ENCODE measurements at regions not wholly inside any gene's neighbourhood (a gene's known extent, or its start where the extent isn't known, plus 50 kb on each side); places are given as distances from the start of the nearest gene placed in this dataset.

DNA sequence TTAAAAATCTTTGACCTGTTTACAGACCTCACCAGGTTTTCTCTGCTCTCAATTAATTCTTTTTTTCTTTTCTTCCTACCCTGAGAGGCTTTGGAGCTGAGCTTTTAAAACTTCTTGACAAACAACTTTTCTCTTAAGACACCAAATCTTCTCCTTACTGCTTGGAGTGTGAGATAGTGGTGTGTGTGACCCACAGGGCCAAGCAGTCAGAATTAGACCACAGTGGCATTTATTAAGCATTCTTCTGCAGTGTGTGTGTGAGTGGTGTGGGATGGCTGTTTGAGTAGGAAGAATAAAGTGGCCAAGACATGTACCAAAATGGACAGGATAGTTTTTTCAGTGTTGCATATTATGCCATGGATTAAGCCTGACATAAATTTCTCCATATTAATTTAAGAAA, 665.1 kb downstream of the RAPGEF2 start:
- TF ChIP-seq, protein P1, sequence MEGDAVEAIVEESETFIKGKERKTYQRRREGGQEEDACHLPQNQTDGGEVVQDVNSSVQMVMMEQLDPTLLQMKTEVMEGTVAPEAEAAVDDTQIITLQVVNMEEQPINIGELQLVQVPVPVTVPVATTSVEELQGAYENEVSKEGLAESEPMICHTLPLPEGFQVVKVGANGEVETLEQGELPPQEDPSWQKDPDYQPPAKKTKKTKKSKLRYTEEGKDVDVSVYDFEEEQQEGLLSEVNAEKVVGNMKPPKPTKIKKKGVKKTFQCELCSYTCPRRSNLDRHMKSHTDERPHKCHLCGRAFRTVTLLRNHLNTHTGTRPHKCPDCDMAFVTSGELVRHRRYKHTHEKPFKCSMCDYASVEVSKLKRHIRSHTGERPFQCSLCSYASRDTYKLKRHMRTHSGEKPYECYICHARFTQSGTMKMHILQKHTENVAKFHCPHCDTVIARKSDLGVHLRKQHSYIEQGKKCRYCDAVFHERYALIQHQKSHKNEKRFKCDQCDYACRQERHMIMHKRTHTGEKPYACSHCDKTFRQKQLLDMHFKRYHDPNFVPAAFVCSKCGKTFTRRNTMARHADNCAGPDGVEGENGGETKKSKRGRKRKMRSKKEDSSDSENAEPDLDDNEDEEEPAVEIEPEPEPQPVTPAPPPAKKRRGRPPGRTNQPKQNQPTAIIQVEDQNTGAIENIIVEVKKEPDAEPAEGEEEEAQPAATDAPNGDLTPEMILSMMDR (IDR thresholded peaks at IDR 0.05; ENCODE audit: insufficient read depth, low read length): no peak
- no peak for DNase-seq (ENCODE audit: low read depth)
- no peak overlapping the region for H3K4me3 ChIP-seq (ENCODE audit: low read depth, low read length)

DNA sequence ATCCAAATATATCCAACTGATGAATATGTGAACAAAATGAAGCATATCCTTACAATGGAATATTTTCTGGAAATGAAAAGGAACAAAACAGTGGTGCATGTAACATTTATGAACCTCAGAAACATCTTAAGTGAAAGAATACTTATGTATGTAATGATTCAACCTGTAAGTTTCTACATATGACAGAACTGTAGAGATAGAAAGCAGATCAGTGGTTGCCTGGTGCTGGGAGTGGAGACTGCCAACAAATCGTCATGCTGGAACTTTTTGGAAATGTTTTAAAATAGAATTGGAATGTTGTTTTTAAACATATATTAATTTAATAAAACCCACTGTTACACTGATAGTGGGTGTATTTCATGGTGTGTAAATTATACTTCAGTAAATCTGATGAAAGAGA, 667.5 kb downstream of the RAPGEF2 start:
- H3K4me3 ChIP-seq (ENCODE audit: low read depth, low read length): no peak overlapping the region
- TF ChIP-seq, protein P1 (IDR thresholded peaks at IDR 0.05; ENCODE audit: insufficient read depth, low read length): no peak
- no peak for DNase-seq (ENCODE audit: low read depth)

DNA sequence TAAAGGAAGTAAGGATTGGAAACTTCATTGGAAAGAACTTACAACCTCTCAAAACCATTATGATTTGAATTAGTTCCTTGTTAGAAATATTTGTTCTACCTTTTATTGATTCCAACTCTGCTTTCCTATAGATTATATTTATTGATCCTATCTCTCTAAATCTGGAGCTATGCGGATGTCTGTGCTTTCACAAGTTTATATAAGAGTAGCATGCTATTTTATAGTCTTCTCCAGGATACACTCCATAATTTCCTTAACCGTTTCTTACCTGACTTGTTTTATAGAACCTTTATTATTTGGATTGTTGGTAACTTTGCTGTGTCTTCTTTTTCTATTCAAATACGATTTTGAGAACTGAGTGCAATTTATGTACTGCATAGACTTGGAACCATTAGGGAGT, 668.1 kb downstream of the RAPGEF2 start:
- DNase-seq (ENCODE audit: low read depth): no peak
- TF ChIP-seq, protein P1 (IDR thresholded peaks at IDR 0.05; ENCODE audit: insufficient read depth, low read length): no peak
- H3K4me3 ChIP-seq (ENCODE audit: low read depth, low read length): no peak overlapping the region

DNA sequence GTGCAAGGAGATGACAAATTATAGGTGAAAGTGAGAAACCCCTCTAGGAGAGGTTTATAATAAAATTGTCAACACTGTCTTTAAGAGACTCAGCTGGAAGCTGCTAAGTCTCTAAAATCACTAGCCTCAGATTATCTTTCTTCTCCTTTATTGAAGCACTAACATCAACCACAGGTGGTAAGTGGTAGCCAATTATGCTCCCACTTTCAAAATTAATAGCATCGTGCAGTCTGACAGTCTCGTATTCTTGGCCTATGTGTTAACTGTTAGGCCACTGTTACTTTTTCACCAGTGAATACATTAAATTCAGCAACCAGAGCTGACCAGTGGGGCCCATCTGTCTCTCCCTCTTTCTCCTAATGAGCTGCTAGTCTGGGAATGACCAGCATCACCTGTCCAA, 674.1 kb downstream of the RAPGEF2 start:
- TF ChIP-seq, protein P1 (IDR thresholded peaks at IDR 0.05; ENCODE audit: insufficient read depth, low read length): no peak
- no peak for DNase-seq (ENCODE audit: low read depth)
- no peak overlapping the region for H3K4me3 ChIP-seq (ENCODE audit: low read depth, low read length)

DNA sequence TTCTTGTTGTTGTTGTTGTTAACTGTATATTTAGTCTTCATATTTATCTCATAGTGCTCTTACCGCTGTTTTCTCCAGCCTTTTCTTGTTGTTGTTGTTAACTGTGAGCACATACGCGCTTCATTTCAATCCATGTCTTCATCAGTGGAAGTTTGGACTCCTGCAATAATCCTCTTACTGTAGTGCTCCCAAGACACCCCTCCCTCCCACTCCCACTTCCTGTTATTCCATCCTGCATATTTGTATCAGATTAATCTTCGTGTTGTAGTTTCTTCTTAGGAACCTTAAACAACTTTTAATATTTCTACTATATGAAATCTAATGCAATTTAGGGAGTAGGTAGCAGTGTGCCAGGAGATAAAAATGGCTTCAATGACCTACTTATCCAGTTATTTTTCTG, 674.8 kb downstream of the RAPGEF2 start:
- DNase-seq (ENCODE audit: low read depth): no peak
- TF ChIP-seq, protein P1 (IDR thresholded peaks at IDR 0.05; ENCODE audit: insufficient read depth, low read length): no peak
- no peak overlapping the region for H3K4me3 ChIP-seq (ENCODE audit: low read depth, low read length)

DNA sequence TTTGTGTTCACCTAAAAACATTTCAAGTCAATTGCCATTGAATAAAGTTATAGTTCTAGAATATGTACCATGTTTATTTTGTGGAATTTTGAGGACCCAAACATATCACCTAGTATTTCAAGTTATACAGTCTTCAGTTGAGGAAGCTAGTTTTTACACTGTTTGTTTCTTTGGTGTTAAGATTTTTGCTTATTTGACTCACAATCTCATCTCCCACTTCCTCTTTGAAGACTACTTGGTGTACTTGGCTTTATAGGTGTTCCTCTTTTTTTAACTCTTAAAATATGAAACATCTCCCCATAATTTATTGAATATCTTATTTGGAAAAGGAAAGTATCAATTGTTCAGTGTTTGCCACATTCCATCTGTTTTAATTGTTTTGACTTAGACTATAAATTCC, 675.4 kb downstream of the RAPGEF2 start:
- TF ChIP-seq, protein P1 (IDR thresholded peaks at IDR 0.05; ENCODE audit: insufficient read depth, low read length): no peak
- no peak overlapping the region for H3K4me3 ChIP-seq (ENCODE audit: low read depth, low read length)
- no peak for DNase-seq (ENCODE audit: low read depth)

DNA sequence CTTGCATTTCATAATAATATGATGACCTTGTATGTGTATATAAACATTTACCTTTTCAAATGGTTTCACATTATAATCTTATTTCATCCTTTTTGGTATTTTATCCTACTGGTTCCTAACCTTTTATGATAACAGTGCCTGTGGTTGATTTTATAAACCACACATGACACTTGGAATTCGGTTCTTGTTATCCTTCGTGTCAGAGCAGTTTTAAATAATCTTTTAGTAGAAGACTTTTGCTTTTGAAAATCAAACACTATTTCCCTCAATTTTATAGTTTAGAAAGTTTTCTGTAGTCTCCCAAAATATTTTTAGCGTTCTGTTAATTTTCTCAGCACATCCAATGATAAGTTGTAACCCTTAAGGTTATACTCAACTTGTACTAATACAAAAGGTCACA, 676.8 kb downstream of the RAPGEF2 start:
- TF ChIP-seq, protein P1 (IDR thresholded peaks at IDR 0.05; ENCODE audit: insufficient read depth, low read length): no peak
- DNase-seq (ENCODE audit: low read depth): no peak
- H3K4me3 ChIP-seq (ENCODE audit: low read depth, low read length): no peak overlapping the region

Data from fibroblast of the aortic adventitia (primary cell).